NCI-H345 (cell line): ENCODE measurements at regions not wholly inside any gene's neighbourhood (a gene's known extent, or its start where the extent isn't known, plus 50 kb on each side); places are given as distances from the start of the nearest gene placed in this dataset.

ENCODE experiments used
- DNase-seq: peaks from one replicate; lab custom pipeline; 2025; lab: John Stamatoyannopoulos, UW

- no peak for DNase-seq
Observed at GRCh38 chr5:3362606-3362910, 233.1 kb upstream of the IRX1 start.

- no peak for DNase-seq
Observed at GRCh38 chr5:3361811-3362605, 233.6 kb upstream of the IRX1 start.

DNA sequence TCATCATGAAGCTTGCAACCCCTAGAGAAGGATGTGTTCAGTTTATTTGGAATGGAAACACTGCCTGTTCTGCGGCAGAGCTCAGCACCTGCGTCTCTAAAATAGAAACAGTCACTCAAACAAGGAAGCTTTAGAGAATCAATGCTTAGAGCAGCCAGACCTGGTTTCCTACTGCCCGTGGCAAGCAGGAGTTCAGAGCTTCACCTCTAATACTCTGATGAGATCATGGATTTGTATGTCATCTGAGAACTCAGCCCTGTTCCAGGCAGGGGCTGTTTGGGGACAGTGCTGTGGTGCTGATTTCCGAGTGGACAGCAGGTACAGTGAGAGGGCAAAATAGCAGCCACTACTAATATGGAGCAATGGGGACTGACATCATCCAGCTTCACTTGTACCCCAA is 236.0 kb upstream of the IRX1 start:
- DNase-seq: no peak

DNA sequence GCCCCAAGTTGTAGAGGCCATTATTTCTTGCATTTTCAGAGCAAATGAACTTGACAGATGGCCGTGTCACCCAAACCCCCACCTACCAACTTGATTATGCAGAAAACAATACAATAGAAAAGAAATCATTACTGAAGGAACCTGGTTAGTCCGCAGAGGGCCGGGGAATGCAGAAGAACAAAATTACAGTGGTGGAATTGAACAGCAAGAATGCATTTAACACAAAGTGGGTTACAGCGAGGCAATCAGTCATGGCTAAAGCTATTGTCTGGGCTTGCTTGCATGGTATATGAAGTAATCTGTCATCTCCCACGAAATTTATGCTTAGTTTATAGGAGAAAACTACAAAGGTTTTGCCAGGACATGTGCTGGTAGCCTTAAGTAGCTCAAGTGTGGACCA is 238.3 kb upstream of the IRX1 start:
- no peak for DNase-seq

DNA sequence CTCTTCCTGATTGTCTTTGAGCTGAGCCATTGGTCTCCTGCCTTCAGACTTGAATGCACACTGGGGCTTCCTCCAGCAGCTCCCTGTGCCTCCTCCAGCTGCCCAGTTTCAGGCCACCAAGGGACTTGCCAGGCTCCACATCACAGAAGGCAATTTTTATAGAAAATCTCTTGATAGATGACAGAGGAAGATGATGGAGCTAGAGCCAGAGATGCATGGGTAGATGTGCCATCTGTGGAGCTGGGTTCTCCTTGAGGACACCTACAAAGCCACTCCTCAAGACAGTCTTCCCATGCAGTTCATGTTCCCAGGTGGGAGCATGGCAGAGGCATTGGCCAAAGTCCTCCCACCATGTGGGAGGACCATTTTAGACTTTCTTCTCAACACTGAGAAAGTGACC is 239.6 kb upstream of the IRX1 start:
- no peak for DNase-seq

DNA sequence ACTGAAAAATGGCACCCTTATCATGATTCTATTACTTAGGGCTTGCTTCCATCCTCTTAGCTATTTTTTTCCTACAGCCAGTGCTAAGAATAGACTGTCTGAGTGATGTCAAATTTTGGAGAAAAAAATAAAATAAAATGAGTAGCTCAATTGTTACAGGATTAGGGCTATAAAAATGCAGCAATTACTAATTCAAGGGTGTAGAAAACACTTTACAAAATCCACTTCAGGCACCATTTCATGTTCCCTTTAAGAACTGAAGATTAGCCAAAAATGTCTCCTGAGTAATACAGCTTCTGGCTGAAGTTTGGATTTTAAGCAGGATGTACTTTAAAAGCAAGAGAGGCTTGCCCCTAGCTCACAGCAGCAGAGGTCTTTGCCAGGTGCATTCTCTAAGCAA is 240.5 kb upstream of the IRX1 start:
- no peak for DNase-seq

DNA sequence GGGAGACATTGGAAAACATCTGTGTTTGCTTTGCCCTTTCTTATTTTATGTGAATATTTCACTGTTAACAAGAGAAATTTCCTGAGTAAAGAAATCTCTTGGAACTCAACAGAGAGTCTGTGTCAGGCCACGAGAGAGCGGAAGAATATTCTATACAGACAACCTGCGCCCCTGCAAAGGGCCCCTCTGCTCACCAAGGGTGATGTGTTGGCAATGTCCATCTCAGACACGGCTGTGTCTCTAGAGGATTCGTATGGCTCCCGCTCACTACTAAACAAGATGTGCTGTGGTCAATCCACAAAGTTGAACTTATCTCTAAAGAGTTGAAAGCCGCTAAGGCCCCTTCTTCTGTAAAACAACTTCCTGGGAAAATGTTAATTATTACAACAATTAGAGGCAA is 241.0 kb upstream of the IRX1 start:
- no peak for DNase-seq

- DNase-seq: no peak
Observed at GRCh38 chr5:3353561-3353960, 242.1 kb upstream of the IRX1 start.

GRCh38 chr5:3352711-3353110 is 242.9 kb upstream of the IRX1 start:
- no peak for DNase-seq

DNA sequence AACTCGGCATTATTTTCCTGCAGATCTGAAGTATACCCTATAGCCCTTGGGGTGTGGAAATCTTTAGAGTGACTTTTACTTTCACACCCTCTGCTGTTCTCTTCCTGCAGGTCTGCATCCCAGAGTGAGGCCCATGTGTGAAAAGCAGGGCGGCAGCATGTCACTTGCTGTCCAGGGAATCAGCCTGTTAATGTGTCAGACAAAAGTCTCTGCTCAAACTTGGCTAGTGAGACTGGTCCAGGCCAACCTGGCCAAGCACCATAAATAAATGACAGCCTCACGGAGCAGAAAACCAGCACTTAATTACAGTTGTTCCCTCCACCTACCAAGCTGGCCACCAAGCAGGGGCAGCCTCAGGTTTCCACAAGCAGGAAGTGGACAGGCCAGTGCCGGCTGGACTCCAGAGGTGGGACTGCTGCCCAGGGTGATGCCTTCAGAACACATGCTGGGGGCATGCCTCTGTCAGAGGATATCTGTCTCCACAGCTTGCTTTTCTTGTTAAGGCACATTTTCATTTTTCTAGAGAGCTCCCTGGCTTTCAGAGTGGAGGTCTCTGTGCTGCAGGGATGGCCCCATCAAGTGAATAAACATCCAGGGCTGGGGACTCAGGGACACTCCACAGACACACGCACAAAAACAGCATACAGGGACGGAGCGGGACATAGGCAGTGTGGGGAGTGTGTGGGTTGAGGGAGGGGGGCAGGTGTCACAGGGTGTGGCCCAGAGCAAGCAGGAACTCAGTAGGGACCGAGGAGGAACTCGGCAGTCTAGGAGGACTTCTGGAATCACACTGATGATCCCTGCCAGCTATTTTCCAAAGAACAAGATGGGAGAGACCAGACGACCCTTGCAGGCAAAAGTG is 243.8 kb upstream of the IRX1 start:
- DNase-seq: no peak

DNA sequence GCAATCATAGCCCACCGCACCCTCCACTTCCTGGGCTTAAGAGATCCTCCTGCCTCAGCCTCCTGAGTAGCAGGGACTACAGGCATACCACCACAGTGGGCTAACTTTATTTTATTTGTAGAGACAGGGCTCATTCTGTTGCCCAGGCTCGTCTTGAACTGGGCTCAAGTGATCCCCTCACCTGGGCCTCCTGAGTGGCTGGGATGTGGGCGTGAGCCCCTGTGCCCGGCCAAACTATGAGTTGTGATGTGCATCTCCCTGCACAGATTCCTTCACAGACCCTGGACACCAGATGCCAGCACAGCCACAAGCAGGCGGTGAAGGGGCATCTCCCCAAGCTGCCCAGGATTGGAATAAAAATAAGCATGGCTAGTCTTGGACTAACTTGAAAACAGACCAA is 244.9 kb upstream of the IRX1 start:
- DNase-seq: no peak

GRCh38 chr5:3349704-3350565 is 245.7 kb upstream of the IRX1 start:
- DNase-seq: no peak

DNA sequence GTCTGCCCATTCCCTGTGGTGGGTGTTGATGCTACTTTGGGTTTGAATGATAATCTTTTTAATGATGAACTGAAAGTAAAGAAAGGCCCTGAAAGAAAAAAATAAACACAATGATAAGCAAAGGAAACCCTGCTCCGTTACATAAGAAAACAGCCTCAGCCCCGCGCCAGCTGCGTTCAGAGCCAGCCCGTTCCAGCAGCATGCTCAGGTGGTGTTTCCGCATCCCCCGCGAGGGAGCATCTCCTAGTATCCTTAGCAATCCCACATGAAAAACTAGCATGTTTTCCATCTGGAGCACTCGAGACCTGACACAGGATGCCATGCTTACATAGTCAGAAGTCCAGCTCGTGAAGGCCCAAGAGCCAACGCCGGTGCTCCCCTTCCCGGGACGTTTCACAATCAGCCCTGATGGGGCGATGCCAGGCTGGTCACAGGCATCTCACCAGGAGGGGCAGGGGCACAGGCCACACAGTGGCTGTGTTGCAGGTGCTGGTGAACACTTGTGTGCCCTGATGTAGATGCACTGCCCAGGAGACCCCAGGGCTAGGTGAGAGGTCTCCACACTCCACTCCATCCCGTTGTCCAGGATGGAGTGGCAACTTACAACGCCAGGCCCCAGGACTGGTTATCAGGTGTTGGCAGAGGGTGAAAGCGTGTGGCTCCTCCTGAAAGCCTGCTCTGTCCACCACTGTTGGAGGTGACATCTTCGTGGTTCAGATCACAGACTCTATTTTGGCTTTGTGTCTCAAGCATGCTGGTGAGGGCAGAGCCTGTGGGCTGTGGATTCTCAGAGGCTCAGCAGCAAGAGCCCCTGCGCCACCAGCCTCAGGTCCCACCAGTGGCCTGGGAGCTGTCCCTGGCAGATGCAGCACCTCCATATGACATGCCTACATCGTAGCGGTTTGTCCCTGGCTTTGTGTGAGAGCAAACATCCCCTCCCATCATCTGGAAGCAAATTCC is 246.8 kb upstream of the IRX1 start:
- no peak for DNase-seq

- DNase-seq: no peak
Observed at GRCh38 chr5:3347741-3348140, 247.9 kb upstream of the IRX1 start.

DNA sequence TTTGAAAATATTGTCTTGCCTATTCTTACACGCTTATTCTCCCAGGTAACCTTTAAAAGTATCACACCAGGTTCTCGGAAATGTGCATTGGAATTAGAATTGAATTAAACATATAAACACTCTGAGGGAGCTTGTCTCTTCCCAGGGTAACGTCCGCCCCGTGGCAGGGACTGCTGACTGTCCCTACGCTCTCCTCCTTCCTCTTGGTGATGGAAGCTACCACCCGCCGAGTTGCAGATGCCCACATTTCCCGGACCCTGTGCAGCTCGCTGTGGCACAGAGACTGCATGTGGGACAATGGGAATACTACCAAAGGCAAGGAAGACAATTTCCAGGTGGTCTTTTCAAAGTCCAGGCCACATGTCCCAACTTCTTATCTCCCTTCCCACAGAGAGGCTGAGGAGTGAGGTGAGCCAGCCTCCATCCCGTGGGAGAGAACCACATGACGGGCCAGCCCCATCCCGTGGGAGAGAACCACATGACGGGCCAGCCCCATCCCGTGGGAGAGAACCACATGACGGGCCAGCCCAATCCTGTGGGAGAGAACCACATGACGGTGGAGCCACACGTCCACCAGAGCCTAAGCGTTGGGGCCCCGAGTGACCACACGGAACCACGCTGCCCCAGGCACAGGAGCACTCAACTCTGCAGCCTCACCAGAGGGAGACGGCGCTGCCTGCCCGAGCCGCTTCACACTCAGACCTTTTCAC is 249.4 kb upstream of the IRX1 start:
- no peak for DNase-seq

DNA sequence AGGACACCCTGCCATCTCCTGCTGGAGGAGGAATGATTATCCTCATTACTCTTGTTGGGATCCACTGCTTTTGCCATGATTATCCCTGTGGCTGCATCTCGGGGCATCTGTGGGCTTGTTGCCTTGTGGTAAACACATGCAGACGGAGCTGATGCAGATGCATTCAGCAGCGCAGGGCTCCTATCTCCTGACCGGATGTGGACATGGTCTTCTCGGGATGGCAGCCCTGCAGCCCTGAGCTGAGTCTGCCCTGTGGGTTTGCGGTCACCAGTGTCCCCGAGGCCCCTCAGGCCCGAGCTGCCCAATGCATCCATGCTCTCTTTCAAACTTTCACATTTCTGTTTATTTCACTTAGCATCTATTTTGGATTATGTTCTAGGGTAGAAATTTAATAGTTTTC is 250.4 kb upstream of the IRX1 start:
- DNase-seq: no peak

DNA sequence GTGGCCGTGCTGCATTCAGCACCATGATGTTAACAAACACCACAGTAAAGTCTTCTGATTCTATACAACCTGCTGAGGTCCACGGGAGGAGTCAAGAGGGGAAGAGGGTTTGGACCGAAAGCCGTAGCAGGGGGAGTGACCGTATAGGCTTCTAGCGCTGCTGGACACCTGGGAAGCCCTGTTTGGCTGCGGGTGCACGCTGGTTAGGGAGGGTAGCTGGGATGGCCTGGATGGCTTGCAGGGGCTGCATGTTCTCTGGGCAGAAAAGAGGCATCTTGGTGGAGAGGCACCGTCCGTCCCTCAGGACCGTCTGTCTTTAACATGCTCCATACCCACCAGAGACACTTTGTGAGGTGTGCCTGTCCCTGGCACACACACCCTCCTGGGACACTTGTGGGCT is 251.0 kb upstream of the IRX1 start:
- no peak for DNase-seq

- no peak for DNase-seq
Observed at GRCh38 chr5:3343911-3344310, 251.7 kb upstream of the IRX1 start.

DNA sequence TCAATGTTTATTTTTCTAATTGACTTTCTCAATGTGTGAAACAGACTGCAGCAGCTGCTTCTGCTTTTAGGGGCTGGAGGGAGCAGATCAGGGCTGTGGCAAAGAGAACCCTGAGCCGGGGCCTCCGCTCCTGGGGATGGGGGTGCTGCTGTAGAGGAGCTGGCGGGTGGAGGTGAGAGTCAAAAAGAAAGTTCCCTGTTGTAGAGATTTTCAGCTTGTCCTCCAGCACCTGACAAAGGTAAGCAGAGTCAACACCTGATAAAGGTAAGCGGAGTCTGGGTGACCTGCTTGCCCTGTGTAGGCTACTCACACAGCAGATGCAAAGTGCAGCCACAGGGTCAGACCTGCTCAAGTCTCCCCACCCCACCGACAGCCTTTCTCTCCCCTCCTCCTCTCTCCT is 252.4 kb upstream of the IRX1 start:
- no peak for DNase-seq

DNA sequence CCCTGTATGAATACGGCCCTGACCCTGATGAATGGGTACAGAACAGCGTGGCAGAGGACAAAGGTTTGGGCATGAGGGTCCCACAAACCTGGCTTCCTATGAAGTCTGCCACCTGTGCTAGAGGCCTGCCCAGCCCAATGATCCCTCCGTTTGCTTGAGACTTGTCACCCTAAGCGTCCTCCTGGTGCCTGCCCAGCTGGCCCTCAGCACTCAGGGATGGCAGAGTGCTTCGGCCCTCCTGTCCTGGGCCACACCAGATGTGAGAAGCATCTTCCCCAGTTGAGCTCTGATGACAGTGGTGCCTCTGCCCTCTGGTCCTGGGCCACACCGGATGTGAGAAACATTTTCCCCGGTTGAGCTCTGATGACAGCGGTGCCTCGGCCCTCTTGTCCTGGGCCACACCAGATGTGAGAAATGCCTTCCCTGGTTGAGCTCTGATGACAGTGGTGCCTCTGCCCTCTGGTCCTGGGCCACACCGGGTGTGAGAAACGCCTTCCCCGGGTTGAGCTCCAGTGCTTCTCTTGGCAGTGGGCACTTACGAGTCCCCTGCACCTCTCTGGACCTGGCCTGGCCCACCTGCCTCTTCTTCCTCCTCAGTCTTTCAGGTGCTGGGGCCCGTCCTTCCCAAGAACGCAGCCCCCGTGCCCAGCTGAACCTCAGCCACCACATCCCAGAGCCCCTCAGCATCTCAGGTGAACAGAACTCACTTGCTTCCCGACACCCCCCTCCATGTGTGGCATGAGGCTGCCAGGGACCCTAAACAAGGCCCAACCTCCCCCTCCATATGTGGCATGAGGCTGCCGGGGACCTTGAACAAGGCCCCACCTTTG is 253.1 kb upstream of the IRX1 start:
- DNase-seq: no peak
